ENCODE measurements at regions not wholly inside any gene's neighbourhood (a gene's known extent, or its start where the extent isn't known, plus 50 kb on each side); places are given as distances from the start of the nearest gene placed in this dataset.
"Not testable (repeated sequence)": the region's sequence is repeated elsewhere in the genome, so short reads cannot be mapped to it uniquely, and the experiment has no call there.

DNA sequence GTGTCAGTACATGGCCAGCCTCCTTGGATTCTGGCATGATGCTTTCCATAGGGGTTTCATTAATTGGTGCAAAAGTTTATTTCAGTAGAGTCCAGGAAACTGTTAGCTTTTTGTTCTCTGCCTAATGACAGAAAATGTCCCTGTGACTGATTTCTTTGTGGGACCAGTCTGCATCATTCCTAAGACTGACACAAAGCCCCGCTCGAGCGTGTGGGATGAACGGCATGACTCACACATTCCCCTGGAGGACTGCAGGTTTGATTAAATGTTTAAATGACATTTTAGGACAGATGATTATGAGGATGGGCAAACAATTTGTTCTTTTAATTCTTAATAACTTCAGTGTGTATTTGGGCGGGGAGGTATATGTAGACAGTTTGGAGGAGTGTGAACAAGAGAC, 120.9 kb upstream of the ERV3-1 start:
- H3K4me1 ChIP-seq; H3K27ac ChIP-seq; H3K9me3 ChIP-seq; intact Hi-C loops (cut with DNase I; ENCODE audit: low total_unique reads); H3K4me3 ChIP-seq; DNase-seq; in situ Hi-C loops (cut with MboI; ENCODE audit: low pct_ligation_motif_present in 1 of 4, low pct_unique_long_range_greater_than_20kb in 1 of 4, low sequenced_read_pairs in 3 of 4); H3K27me3 ChIP-seq; H3K36me3 ChIP-seq: not testable (repeated sequence)
- WGBS, 2 donors (ENCODE audit: low coverage in 1 of 2): no CpG with 5 or more reads among the region's 5 CpGs

DNA sequence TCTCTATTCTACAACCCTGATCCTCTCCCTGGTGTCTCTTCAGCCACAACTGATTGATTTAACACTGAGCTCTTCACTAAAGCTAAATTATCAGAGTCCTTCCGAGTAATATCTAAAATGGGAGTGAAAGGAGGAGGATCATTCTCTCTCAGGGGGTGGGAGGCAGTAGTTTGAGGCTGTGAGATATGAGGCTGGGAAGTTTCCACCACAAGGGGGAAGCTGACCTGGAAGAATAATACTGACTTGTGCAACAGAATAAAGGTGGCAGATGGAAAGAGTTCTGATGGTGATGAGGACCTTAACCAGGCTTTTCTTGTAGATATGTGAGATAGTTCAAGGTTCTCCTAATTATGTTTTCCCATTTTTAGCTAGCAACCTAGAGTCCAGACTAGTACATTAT, 118.1 kb upstream of the ERV3-1 start:
- intact Hi-C loops (cut with DNase I; ENCODE audit: low total_unique reads); H3K27ac ChIP-seq; H3K27me3 ChIP-seq; DNase-seq; H3K9me3 ChIP-seq; in situ Hi-C loops (cut with MboI; ENCODE audit: low pct_ligation_motif_present in 1 of 4, low pct_unique_long_range_greater_than_20kb in 1 of 4, low sequenced_read_pairs in 3 of 4); H3K36me3 ChIP-seq; H3K4me1 ChIP-seq; H3K4me3 ChIP-seq: not testable (repeated sequence)
- no CpG with 5 or more reads among the region's 1 CpG for WGBS, 2 donors (ENCODE audit: low coverage in 1 of 2)

DNA sequence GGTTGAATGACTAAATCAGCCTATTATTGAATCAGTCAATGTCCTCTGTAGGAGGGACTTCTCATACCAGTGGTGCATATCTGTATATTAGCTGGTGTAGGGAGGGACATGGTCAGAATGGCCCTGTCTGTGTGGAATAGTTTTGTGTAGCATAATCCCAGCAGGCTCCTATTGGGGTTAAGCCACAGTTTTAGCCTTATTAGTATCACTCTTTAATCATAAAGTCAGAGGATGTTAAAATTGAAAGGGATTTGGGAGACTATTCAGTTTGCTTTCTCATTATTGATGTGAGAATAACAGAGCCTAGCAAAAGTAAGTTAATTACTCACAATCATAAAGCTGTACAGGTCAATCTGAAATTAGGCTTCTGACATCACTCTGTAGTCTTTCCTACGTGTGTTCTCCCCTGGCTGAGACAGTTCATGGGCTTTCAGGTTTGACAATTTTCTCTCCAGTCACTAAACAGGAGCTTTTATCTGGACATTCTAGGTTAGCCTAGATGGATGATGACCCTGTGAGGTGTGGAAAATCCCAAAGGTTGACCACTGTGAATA, 99.2 kb upstream of the ERV3-1 start:
- H3K36me3 ChIP-seq; in situ Hi-C loops (cut with MboI; ENCODE audit: low pct_ligation_motif_present in 1 of 4, low pct_unique_long_range_greater_than_20kb in 1 of 4, low sequenced_read_pairs in 3 of 4); H3K27ac ChIP-seq; H3K27me3 ChIP-seq; DNase-seq; H3K9me3 ChIP-seq; intact Hi-C loops (cut with DNase I; ENCODE audit: low total_unique reads); H3K4me3 ChIP-seq; H3K4me1 ChIP-seq: not testable (repeated sequence)
- 54 to 71% methylated on average over 1 of the region's 1 CpG for WGBS, 2 donors (ENCODE audit: low coverage in 1 of 2)

DNA sequence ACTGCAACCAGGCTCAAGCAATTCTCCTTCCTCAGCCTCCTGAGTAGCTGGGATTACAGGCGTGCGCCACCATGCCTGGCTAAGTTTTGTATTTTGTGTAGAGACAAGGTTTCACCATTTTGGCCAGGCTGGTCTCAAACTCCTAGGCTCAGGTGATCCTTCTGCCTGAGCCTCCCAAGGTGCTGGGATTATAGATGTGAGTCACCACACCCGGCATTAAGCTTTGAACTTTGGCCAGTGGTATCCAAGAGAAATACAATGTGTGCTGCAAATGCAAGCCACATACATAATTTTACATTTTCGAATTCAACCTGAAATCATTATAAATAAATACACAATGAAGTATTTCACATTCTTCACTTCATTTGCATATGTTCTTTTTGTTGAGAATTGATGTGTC, 94.0 kb upstream of the ERV3-1 start:
- intact Hi-C loops (cut with DNase I; ENCODE audit: low total_unique reads): not testable (repeated sequence)

DNA sequence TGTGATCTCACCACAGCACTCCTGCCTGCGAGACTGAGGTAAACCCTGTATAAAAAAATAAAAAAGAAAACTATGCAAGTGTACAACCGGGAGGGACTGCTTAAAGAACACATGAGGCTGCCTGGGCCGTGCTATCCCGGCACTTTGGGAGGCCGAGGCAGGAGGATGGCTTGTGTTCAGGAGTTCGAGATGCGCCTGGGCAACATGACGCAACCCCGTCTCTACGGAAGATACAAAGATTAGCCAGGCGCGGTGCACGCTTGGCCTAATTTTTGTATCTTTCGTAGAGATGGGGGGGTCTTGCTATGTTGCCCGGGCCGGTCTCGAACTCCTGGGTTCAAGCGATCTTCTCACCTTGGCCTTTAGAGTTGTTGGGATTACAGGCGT, 75.2 kb upstream of the ERV3-1 start:
- intact Hi-C loops (cut with DNase I; ENCODE audit: low total_unique reads); H3K4me1 ChIP-seq: not testable (repeated sequence)

More for the DNA sequence above, 94.0 kb upstream of the ERV3-1 start:
- H3K9me3 ChIP-seq; H3K27me3 ChIP-seq; in situ Hi-C loops (cut with MboI; ENCODE audit: low pct_ligation_motif_present in 1 of 4, low pct_unique_long_range_greater_than_20kb in 1 of 4, low sequenced_read_pairs in 3 of 4); H3K4me3 ChIP-seq; H3K27ac ChIP-seq; DNase-seq; H3K36me3 ChIP-seq; H3K4me1 ChIP-seq: not testable (repeated sequence)
- WGBS, 2 donors (ENCODE audit: low coverage in 1 of 2): 83 to 88% methylated on average over 1 to 4 of the region's 4 CpGs

DNA sequence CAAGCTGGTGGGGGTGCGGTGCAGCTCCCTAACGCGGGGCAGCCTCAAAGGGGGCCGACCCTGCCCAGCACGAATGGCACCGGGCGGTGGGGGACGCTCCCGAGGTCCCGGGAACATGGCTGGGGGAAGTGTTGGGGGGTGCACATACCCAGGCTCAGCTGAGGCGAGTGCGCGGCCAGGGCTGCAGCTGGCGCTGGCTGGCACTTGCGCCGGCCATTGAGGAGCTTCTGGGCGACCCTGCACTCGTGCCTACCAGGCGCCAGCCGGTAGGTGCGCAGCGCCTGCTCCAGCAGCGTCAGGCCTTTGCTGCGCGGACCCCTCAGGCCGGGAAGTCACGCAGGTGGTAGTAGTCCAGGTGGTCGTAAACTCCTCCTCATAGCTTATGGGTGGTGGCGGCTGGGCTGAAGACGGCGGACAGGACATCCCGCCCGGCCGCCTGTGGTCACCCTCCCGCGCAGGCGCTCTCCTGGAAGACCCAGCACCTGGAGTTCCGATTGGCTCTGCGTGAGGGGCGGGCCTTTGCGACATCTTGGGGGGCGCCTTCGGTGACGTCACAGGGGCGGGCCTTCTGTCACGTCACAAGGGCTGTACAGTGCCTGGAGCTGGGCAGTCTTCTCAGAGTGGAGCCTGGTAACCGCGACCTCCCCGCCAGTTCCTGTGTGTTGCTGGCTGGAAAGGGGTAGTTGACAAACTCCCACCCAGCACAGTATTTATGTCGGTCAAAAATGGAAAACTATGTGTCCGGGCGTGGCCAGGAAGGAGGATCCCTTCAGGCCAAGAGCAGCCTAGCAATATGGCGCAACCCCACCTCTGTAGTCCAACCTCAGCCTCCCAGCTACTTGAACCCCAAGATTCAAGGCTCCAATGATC, 74.5 kb upstream of the ERV3-1 start:
- Histone ChIP-seq H3K4me3 (peak overlapping the region; percentile 49 to 95 (median 68)), H3K27ac (peak overlapping the region; percentile 77 to 92 (median 86))
- in situ Hi-C loops (cut with MboI; ENCODE audit: low pct_ligation_motif_present in 1 of 4, low pct_unique_long_range_greater_than_20kb in 1 of 4, low sequenced_read_pairs in 3 of 4): loop anchor here in 1 of 4 donors (10.0 kb wide), 1 partner anchor 694 kb away; no protein-coding TSS in a partner anchor
- H3K36me3 ChIP-seq; intact Hi-C loops (cut with DNase I; ENCODE audit: low total_unique reads); H3K4me1 ChIP-seq; H3K27me3 ChIP-seq; H3K9me3 ChIP-seq: not testable (repeated sequence)
- peak; percentile 59 for TF ChIP-seq POLR2A (IDR thresholded peaks at IDR 0.05)
- peak; percentile 33 to 62 (median 55) for TF ChIP-seq POLR2AphosphoS5 (IDR thresholded peaks at IDR 0.05)
- TF ChIP-seq, protein P1, sequence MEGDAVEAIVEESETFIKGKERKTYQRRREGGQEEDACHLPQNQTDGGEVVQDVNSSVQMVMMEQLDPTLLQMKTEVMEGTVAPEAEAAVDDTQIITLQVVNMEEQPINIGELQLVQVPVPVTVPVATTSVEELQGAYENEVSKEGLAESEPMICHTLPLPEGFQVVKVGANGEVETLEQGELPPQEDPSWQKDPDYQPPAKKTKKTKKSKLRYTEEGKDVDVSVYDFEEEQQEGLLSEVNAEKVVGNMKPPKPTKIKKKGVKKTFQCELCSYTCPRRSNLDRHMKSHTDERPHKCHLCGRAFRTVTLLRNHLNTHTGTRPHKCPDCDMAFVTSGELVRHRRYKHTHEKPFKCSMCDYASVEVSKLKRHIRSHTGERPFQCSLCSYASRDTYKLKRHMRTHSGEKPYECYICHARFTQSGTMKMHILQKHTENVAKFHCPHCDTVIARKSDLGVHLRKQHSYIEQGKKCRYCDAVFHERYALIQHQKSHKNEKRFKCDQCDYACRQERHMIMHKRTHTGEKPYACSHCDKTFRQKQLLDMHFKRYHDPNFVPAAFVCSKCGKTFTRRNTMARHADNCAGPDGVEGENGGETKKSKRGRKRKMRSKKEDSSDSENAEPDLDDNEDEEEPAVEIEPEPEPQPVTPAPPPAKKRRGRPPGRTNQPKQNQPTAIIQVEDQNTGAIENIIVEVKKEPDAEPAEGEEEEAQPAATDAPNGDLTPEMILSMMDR (IDR thresholded peaks at IDR 0.05): peak in 1 of 5 experiments; percentile 7
- peak; percentile 96 for DNase-seq
- 0 to 14% methylated on average over 7 to 39 of the region's 53 CpGs for WGBS, 2 donors (ENCODE audit: low coverage in 1 of 2)

More for the DNA sequence above, 75.2 kb upstream of the ERV3-1 start:
- not testable (repeated sequence) for H3K9me3 ChIP-seq, DNase-seq, H3K36me3 ChIP-seq, H3K27me3 ChIP-seq
- Histone ChIP-seq H3K27ac (peak overlapping the region; percentile 77 to 92 (median 86)), H3K4me3 (peak overlapping the region in 3 of 4 donors; percentile 63 to 95 (median 74))
- in situ Hi-C loops (cut with MboI; ENCODE audit: low pct_ligation_motif_present in 1 of 4, low pct_unique_long_range_greater_than_20kb in 1 of 4, low sequenced_read_pairs in 3 of 4): loop anchor here in 1 of 4 donors (10.0 kb wide), 1 partner anchor 693 kb away; no protein-coding TSS in a partner anchor
- WGBS, 2 donors (ENCODE audit: low coverage in 1 of 2): 94% methylated on average over 18 of the region's 19 CpGs; no CpG with 5 or more reads in 1 of the 2 donors

DNA sequence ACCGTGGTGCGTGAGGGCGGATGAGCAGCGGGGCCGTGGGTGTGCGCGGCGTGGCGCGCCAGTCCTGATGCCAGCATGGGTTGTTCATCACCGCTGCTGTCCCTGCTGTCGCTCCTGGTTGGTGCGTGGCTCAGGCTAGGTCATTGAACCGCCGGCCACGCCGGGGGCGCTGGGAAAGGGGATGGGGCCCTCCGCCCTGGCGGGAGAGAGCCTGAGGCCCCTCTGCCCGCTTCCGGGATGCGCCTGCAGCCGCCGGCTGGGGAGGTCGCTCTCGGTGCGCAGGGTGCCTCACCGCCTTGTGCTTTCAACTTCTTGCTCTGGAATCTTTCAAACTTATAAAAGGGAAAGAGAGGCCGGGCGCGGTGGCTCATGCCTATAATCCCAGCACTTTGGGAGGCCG, 68.5 kb upstream of the ERV3-1 start:
- H3K4me3 ChIP-seq; intact Hi-C loops (cut with DNase I; ENCODE audit: low total_unique reads); H3K4me1 ChIP-seq; in situ Hi-C loops (cut with MboI; ENCODE audit: low pct_ligation_motif_present in 1 of 4, low pct_unique_long_range_greater_than_20kb in 1 of 4, low sequenced_read_pairs in 3 of 4); H3K27me3 ChIP-seq; H3K27ac ChIP-seq; H3K36me3 ChIP-seq; H3K9me3 ChIP-seq; DNase-seq: not testable (repeated sequence)
- WGBS, 2 donors (ENCODE audit: low coverage in 1 of 2): 91% methylated on average over 21 of the region's 33 CpGs; no CpG with 5 or more reads in 1 of the 2 donors

DNA sequence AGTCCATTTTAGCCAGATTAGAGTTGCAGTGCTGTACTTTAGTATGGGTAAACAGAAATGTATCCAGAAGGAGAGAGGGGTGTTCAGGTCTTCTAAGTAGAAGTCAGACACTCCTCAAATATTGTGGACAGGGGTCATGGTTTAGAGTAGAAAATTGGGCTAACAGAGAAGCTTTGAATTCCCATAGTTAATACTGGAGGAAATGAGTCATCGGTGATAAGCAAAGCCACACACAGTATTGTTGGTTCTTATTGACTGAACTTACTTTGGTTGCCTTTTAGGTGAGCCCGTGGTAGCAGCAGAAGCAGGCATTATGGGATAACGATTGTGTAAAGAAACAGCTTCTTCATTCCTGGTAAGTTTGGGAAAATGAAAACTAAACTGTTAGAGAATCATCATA, 66.7 kb upstream of the ERV3-1 start:
- H3K4me1 ChIP-seq; DNase-seq; in situ Hi-C loops (cut with MboI; ENCODE audit: low pct_ligation_motif_present in 1 of 4, low pct_unique_long_range_greater_than_20kb in 1 of 4, low sequenced_read_pairs in 3 of 4); intact Hi-C loops (cut with DNase I; ENCODE audit: low total_unique reads); H3K36me3 ChIP-seq; H3K27me3 ChIP-seq; H3K27ac ChIP-seq; H3K9me3 ChIP-seq; H3K4me3 ChIP-seq: not testable (repeated sequence)
- WGBS, 2 donors (ENCODE audit: low coverage in 1 of 2): 59% methylated on average over 3 of the region's 3 CpGs; no CpG with 5 or more reads in 1 of the 2 donors

DNA sequence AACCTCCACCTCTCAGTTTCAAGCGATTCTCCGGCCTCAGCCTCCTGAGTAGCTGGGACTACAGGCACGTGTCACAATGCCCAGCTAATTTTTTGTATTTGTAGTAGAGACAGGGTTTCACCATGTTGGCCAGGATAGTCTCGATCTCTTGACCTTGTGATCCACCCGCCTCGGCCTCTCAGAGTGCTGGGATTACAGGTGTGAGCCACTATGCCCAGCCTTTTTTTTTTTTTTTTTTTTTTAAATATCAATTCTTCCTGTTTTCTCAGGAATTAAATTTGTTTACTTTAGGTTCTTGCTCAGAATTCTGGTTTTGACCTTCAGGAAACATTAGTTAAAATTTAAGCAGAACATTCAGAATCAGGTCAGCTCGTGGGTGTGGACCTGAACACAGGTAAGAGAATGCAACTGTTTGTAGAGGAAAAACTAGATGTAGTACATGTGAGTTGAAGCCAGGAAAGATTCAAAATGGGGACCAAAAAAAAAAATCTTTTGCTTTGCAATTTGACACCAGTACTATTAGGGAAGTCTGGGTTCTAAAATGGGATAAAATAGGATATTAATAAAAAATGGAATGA, 65.5 kb upstream of the ERV3-1 start:
- H3K9me3 ChIP-seq; H3K27ac ChIP-seq; H3K27me3 ChIP-seq; intact Hi-C loops (cut with DNase I; ENCODE audit: low total_unique reads); DNase-seq; H3K36me3 ChIP-seq; H3K4me3 ChIP-seq; H3K4me1 ChIP-seq; in situ Hi-C loops (cut with MboI; ENCODE audit: low pct_ligation_motif_present in 1 of 4, low pct_unique_long_range_greater_than_20kb in 1 of 4, low sequenced_read_pairs in 3 of 4): not testable (repeated sequence)
- 72% methylated on average over 7 of the region's 7 CpGs; no CpG with 5 or more reads in 1 of the 2 donors for WGBS, 2 donors (ENCODE audit: low coverage in 1 of 2)

Data from transverse colon (tissue), 4 donors.